ENCODE measurements at regions not wholly inside any gene's neighbourhood (a gene's known extent, or its start where the extent isn't known, plus 50 kb on each side); places are given as distances from the start of the nearest gene placed in this dataset.

DNA sequence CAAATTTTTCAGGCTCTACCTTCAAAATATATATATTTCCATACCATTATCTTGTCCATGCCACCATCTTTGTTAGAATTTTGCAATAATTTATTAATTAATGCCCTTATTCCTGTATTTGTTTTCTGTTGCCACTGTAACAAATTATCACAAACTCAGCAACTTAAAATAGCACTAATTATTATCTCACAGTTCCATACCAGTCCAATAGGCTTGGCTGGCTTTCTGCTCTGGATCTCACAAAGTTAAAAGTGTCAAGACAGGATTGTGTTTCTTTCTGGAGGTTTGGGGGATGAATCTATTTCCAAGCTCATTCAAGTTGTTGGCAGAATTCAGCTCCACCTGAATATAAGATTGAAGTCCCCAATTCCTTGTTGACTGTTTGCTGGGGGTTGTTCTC is 58.6 kb upstream of the SLC38A4 start:
- TF ChIP-seq, protein P1, sequence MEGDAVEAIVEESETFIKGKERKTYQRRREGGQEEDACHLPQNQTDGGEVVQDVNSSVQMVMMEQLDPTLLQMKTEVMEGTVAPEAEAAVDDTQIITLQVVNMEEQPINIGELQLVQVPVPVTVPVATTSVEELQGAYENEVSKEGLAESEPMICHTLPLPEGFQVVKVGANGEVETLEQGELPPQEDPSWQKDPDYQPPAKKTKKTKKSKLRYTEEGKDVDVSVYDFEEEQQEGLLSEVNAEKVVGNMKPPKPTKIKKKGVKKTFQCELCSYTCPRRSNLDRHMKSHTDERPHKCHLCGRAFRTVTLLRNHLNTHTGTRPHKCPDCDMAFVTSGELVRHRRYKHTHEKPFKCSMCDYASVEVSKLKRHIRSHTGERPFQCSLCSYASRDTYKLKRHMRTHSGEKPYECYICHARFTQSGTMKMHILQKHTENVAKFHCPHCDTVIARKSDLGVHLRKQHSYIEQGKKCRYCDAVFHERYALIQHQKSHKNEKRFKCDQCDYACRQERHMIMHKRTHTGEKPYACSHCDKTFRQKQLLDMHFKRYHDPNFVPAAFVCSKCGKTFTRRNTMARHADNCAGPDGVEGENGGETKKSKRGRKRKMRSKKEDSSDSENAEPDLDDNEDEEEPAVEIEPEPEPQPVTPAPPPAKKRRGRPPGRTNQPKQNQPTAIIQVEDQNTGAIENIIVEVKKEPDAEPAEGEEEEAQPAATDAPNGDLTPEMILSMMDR (IDR thresholded peaks at IDR 0.05), result no peak

DNA sequence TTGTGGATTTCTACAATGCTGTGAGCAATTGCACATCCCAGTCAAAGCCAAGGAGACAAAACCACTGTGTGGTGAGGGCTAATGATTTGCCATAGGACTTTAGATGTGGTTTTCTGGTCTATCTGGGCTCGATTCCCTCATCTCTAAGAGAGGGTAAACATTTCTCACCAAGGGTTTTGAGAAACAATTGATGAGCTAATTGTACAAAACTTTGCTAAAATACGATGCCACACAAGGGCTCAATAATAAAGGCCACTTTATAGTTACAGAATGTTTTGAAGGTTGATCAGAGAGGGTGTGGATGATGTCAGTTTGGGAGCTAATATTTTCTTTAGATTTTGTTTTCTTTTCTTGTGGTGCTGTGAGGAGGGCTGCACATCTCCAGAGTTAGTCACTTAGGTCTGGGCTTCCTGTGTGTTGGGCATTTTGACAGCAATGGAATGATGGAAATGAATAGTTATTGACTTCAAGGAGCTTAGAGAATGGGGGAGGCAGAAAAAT is 60.8 kb upstream of the SLC38A4 start:
- WGBS, 3 donors, result 77 to 86% (median 80%) methylated on average over 2 of the region's 2 CpGs
- Histone ChIP-seq H3K4me3 (no peak overlapping the region), H3K4me1 (no peaks in the 10 kb centered on the region), H3K9me3 (no peaks in the 10 kb centered on the region), H3K27me3 (ENCODE audit: insufficient read depth in 3 of 3, low read length in 2 of 3) (no peaks in the 10 kb centered on the region), H3K36me3 (ENCODE audit: insufficient read depth in 1 of 2, low read depth in 1 of 2) (no peaks in the 10 kb centered on the region), H3K27ac (no peak overlapping the region)
- TF ChIP-seq, protein P1 (IDR thresholded peaks at IDR 0.05), result no peak
- intact Hi-C loops (cut with DNase I), result loop anchor here in 1 of 2 donors (5.0 kb wide), 1 partner anchor 44 kb away; no protein-coding TSS in a partner anchor
- no peak for DNase-seq
- ATAC-seq, result no peak

More for the DNA sequence above, 58.6 kb upstream of the SLC38A4 start:
- Histone ChIP-seq H3K36me3 (ENCODE audit: insufficient read depth in 1 of 2, low read depth in 1 of 2) (no peaks in the 10 kb centered on the region), H3K4me3 (no peak overlapping the region), H3K4me1 (no peaks in the 10 kb centered on the region), H3K27ac (no peak overlapping the region), H3K9me3 (no peaks in the 10 kb centered on the region), H3K27me3 (ENCODE audit: insufficient read depth in 3 of 3, low read length in 2 of 3) (no peaks in the 10 kb centered on the region)
- intact Hi-C loops (cut with DNase I), result no loop called here
- DNase-seq (no peak), ATAC-seq (no peak)

DNA sequence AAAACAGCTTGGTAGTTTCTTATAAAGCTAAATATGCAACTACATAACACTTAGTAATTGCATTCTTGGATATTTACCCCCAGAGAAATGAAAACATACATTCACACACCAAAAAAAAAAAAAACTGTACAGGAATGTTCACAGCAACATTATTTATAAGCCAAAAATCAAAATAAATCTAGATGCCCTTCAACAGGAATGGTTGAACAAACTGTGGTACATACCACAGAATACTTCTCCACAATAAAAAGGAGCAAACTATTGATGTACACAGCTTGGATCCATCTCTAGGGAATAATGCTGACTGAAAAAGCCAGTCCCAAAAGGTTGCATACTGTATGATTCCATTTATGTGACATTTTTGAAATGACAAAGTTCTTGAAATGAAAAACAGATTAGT is 62.1 kb upstream of the SLC38A4 start:
- DNase-seq, result no peak
- ATAC-seq, result no peak
- no peaks in the 10 kb centered on the region for H3K36me3 ChIP-seq (ENCODE audit: insufficient read depth in 1 of 2, low read depth in 1 of 2)
- no peaks in the 10 kb centered on the region for H3K9me3 ChIP-seq
- H3K4me3 ChIP-seq, result no peak overlapping the region
- H3K27me3 ChIP-seq (ENCODE audit: insufficient read depth in 3 of 3, low read length in 2 of 3), result no peaks in the 10 kb centered on the region
- no peak overlapping the region for H3K27ac ChIP-seq
- TF ChIP-seq, protein P1 (IDR thresholded peaks at IDR 0.05), result no peak
- peaks cover 8% of the 10 kb centered on the region for H3K4me1 ChIP-seq
- intact Hi-C loops (cut with DNase I), result loop anchor here in 1 of 2 donors (5.0 kb wide), 1 partner anchor 46 kb away; no protein-coding TSS in a partner anchor

DNA sequence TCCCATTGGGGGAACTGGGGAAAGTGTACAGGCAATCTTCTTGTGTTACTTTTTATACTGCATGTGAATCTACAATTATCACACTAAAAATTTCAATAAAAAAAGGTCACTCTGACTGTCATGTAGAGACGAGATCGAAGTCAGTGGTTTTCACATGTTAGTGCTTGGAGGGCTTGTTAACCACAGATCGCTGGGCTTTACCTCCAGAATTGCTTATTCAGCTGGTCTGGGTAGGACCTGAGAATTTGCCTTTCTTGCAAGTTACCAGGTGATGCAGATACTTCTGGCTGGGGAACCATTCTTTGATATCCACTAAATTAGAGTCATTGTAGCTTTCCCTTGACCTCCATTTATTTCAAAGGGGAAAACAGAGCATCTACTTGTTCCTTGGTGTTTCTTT is 62.8 kb upstream of the SLC38A4 start:
- Histone ChIP-seq H3K27me3 (ENCODE audit: insufficient read depth in 3 of 3, low read length in 2 of 3) (no peaks in the 10 kb centered on the region), H3K9me3 (no peaks in the 10 kb centered on the region), H3K36me3 (ENCODE audit: insufficient read depth in 1 of 2, low read depth in 1 of 2) (no peaks in the 10 kb centered on the region), H3K4me3 (no peak overlapping the region), H3K4me1 (peaks cover 8% of the 10 kb centered on the region), H3K27ac (no peak overlapping the region)
- ATAC-seq (no peak), DNase-seq (no peak)
- WGBS, 3 donors, result 93 to 99% (median 94%) methylated on average over 3 of the region's 3 CpGs
- intact Hi-C loops (cut with DNase I), result loop anchor here in 1 of 2 donors (5.0 kb wide), 1 partner anchor 46 kb away; no protein-coding TSS in a partner anchor
- TF ChIP-seq, protein P1 (IDR thresholded peaks at IDR 0.05), result no peak

DNA sequence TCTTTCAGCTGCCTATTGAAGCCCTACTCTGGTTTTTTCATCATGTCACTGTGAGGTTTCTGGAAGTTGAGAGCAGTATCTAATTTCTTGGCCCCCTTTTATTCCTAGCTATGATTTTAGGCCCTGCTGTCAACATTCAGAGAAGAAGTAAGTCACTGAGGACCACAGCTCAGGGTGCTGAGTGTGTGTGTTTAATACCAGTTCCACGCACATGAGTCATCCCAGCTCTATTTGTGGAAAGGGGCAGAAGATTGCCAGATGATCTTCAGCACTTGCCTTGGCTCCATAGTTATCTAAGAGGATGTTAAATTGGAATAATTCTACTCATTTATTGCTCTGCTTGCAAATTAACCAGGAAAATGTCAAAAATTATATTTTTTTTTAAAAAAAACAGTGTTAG is 65.5 kb upstream of the SLC38A4 start:
- ATAC-seq (peak; percentile 80 to 91 (median 88)), DNase-seq (no peak)
- no peaks in the 10 kb centered on the region for H3K36me3 ChIP-seq (ENCODE audit: insufficient read depth in 1 of 2, low read depth in 1 of 2)
- TF ChIP-seq, protein P1 (IDR thresholded peaks at IDR 0.05), result no peak
- WGBS, 3 donors, result 16 to 41% (median 30%) methylated on average over 1 of the region's 1 CpG
- no peaks in the 10 kb centered on the region for H3K9me3 ChIP-seq
- no peaks in the 10 kb centered on the region for H3K27me3 ChIP-seq (ENCODE audit: insufficient read depth in 3 of 3, low read length in 2 of 3)
- intact Hi-C loops (cut with DNase I), result no loop called here
- H3K4me3 ChIP-seq, result no peak overlapping the region
- H3K27ac ChIP-seq, result peak overlapping the region; percentile 77
- peaks cover 8% of the 10 kb centered on the region for H3K4me1 ChIP-seq

Measured in psoas muscle (tissue), 7 donors.